Stimulated activated CD4-positive, alpha-beta T cell treated with anti-CD3 and anti-CD28 coated beads, Interleukin-2, amount 100 ng/mL, for 4 hours (primary cell): ENCODE measurements at regions not wholly inside any gene's neighbourhood (a gene's known extent, or its start where the extent isn't known, plus 50 kb on each side); places are given as distances from the start of the nearest gene placed in this dataset.

ENCODE experiments used
- DNase-seq: peaks from one replicate; pipeline ENCODE4 v3.0.0-alpha.2; 2020; ENCODE audit warnings: low read depth

DNA sequence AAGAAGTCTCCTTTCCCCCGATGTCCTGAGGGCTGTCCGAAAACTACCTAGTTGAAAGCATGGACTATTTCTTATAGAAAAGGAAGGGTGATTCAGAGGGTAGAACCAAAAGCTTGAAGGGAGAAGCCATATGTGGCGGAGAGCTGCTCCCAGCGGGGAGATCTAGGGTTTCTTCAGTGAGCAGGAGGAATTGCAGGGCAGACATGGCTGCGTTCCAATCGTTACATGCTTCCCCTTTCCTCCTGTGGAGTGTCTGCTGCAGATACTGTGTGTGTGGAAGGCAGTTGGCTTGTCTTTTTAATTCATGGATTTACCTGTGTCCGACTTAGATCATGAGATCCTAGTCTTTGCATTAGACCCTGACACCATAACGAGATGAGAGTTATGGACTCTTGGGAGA is 799.5 kb downstream of the QKI start:
- DNase-seq, result no peak

DNA sequence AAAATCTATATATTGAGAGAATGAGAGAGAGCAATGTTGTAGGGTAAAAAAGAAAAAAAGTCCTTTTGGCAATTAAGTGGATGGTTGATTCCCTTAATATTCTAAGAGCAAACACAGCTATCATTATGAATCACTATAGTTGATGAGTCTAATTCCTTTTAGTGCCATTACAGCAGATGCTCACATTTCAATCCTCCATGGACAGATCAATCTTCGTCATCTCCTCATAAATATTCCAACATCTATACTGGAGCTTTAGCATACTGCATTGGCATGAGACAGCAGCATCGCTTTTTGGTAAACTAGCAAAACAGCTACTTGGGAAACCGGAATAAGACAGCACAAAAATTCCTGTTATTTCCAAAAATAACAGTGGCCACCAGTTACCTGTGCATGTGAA is 796.7 kb downstream of the QKI start:
- no peak for DNase-seq

DNA sequence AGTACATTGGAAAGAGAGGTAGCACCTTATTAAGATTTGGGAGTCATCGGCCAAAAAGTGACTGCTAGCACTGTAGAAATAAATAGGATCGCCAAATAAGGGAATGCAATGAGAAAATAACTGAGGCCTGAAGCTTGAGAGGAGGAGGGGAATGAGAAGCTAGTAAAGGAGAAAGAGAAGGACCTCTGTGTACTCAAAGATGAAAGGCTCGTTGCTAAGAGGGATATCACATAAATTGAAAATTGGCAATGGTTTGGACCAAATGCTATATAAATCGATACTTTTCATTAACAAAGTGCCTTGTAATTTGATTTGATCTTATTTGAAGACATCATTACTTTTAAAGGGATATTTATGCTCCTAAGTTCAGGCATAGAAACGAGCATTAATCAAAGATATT is 796.3 kb downstream of the QKI start:
- DNase-seq, result no peak

DNA sequence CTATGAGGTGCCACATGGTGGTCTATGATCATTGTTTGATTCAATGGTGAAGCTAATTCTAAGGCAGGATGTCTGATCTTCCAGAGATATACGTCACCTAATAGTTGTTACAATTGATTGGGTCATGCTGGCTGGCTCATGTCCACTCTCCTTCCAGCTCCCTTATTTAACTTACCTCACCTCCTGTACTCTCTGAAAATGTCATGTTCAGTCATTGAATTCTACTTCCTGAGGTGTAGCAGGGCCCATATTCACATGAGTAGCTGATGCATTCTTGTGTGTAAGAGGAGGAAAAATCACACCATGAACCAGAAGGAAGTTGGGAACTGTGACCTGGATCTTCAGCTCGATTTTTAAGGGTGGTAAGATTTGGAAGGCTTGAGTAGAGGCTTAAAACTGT is 795.8 kb downstream of the QKI start:
- no peak for DNase-seq

DNA sequence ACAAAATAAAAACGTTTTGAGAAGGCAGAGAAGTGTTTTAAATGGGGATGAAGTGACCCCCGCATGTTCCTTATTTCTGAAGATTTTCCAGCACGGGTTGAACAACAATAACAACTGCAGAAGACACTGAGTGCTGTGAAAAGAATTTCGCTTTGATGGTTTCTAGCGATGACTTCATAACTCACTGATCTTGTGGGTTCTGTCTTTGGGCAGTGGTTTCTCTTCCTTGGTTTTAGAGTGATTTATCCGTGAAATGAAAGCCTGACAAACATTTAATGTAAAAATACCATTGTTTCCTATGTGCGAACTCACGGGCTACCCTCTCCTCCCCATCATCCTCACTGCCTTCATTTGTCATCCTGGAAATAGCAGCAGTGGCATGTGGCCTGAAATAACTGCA is 793.9 kb downstream of the QKI start:
- no peak for DNase-seq

DNA sequence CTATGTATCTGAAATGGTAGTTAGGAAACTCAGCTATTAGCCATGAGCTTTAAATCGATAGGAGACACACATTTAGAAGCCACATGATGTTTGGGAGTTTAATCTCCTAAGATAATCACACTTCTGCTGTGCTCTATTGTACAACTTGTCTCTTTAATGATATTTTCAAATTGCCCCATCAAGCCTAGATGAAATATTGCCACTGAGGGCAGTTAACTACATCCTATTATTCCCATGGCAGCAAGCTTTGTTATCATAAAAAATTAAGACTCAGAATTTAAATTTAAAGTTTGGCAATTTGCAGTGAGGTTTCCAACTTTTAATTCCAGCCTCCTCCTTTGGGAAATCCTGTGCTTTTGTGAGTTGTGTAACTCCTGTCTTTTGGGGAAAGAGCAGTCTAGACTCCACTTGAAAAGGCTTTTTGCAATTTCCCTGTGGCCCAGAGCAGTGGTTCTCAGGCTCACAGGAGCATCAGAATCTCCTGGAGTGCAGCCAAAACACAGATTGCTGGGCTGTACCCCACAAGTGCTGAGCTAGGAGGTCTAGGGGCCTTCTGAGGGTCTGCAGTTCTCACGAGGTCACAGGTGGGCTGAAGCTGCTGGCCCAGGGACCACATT is 792.4 kb downstream of the QKI start:
- no peak for DNase-seq

DNA sequence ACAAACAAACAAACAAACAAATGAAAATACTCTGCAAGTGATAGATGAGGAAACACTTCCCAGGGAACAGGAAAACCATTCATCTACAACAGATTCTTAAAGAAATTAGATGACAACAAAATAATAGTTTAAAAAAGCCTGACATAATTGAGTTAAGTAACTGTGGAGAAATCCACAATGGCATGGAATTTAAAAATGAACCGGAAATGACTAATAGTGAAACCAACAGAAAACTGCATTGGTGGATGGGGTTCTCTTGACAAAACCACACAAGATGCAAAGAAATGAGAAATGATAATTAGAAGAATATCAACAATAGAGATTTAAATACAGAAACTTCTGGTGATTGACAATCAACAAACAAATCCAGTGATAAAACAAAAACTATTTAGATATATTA is 785.6 kb downstream of the QKI start:
- no peak for DNase-seq

DNA sequence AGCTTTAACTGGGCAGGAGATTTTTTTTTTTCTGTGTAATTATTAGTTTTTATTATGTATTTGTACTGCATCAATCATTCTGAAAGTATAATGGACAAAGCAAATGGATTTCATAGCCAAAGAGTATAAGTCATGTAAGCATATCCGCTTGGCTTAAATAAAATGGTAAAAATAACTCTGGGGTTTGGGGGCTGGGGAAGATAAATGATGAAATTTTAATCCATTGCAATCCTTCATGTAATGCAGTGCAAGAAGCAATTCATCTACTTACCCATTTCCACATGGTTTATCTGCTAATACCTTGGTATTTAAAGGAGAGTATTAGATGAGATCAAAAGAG is 781.4 kb downstream of the QKI start:
- no peak for DNase-seq

DNA sequence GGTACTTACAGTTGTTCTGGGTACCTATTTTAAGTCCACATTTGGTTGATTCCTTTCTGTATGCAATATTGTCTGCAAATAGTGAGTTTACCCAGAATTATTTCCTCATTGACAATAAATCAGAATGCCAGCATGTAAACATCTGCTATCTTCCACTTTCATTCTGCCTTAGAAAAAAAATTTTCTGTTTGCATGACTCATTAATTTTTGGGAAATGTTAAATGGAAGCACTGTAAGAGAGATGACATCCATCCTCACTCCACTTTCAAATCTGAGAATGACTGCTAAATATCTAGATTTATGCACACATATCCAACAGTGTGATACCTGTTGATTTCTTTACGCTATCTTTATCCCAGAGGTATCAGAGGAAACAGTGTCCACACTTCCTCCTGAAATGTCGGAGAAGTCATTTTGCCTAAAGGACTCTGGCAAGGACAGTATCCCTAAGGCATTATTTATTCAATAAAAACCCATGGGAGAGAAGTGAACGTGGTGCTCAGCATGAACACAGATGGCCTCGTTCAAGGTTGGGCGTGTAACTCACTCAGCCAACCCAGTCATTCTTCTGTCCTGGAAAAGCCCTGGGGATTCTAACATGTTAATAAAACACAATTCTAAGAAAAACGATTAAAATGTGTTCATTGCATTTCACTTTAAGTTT is 780.9 kb downstream of the QKI start:
- DNase-seq, result no peak

DNA sequence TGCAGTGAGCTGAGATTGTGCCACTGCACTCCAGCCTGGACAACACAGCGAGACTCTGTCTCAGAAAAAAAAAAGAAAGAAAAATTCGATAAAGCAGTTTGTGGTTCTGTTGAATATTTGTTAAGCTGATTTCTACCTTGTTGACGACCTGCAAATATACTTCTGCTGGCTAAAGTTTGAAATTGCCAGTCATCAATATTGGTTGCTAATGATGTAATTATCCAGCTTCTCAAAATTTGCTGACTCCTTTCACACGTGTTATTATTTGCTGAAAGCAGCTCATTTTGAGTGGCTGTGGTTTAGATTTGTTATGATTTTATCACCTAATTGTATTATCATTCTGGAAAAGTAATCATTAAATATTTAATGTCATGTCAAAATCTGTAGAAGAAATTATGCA is 774.3 kb downstream of the QKI start:
- no peak for DNase-seq

DNA sequence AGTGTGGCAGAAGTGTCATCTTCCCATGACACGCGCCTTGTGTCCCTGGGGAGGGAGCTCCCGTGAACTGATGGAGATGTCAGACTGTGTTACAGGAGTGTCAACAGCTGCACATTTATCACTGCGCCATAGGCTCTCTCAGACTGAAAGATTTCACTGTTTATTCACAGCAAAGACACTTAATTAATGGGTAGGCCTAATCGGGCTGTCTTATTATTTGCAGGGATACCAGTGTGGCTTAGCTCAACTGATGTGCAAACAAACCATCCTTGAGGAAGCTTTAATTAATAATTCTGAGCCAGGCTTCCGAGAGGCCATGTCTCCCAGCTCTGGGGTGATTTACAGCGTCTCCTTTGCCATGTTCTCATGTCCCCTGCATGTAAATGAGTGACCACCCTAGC is 771.0 kb downstream of the QKI start:
- no peak for DNase-seq

DNA sequence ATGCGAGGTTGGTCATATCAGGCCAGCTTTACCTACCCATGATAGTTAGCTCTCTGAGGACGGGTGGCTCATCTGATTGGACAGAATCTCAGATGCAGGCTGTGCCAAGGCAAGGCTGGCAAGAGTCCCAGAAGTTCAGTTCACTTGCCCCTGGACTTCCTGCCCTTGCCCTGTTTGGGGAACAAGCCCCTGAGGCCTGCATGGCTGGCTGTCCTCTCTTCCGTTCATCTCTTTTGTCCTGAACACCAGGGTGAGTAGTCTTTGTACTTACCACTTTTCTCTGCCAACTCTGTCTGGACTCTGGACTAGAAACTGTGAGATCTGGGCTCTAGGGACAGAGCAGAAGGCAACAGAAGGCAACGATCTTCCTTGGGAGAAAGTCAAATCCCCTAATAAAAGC is 769.9 kb downstream of the QKI start:
- DNase-seq, result no peak

DNA sequence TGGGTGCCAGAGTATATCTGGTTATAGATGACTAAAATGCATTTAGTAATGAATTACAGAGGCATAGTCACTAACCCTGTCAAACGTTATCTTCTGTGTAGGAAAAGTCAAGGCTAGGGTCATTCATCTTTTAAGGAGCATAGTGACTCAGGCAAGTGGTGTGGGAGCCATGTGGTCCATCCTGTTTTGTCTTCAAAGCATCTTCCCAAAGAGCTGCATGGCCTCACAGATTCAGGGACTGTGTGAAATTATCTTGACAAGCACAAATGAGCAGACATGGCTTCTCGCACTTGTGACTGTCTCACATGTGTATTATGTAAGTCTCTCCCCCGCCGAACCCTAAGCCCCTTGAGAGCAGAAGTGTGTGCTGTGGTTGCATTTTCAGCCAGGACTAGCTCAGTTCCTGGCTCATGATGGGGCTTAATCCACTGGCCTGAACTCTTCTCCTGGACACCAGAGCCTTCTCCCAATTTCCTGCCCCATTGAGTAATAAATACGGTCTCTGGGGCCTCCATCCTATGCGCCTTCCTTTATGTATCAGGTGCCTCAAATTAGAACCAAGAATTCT is 769.1 kb downstream of the QKI start:
- DNase-seq, result no peak

DNA sequence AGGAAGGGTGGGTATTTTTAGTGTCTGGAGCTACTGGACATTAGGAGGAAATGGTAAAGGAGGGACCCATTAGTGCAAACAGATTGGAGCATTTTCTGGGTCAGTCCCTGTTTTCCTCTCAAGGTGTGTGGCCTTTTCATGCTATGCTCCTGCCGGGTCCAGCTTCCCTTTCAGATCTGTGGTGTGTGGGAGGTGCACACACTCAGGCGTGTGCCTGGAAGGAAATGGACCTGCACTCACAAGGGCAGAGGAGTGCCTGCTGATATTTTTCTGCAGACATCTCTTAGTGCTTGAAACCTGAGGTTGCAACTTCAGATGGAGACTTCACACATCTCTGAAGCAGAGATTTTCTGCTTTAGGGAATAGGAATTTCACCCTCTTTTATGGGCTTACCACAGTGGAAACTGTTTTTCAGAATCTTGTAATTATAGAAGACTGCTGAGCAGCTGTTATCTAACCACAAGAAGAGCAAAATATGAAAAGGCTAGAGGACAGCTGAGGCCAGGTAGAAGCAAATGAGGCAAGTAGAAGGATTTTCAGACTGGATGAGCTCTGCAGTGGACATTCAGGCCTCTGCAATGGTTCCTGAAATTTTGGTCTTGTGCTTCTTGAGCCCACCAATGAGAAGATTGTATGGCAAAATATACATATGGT is 764.3 kb downstream of the QKI start:
- no peak for DNase-seq

DNA sequence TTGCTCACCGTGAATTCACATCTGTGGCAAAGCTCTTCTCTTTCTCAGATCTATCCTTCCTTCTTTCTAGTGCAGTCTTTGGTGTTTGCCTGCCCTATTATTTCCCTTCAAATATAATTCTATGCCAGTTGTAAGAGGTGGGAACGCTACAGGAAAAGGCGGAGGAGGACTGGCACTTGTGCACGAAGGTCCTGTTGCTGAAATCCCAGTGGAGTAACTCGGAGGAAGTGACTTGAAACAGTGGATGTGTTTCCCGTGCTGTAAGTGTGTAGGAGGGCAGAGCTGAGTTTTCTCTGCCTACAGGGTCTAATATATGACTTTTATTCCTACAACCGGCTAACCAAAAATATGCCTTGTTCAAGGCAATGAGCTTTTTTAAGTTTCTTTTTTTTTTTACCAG is 754.8 kb downstream of the QKI start:
- no peak for DNase-seq

DNA sequence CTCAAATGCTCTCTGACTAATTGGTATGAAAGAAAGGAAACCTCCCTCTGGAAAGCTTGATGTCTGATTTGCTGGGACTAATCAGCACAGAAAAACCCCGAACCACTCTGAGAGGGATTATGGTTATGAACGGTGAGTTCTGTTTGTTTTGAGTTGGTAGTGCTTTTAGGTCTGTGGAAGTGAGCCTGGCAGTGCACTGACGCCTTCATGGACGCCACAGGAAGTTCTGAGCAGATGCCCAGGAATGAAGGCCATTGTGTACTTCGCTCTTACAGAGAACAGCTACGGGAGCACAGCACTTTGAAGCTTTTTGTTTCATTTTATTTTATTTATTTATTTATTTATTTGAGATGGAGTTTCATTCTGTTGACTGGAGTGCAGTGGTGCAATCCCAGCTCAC is 754.1 kb downstream of the QKI start:
- DNase-seq, result no peak

DNA sequence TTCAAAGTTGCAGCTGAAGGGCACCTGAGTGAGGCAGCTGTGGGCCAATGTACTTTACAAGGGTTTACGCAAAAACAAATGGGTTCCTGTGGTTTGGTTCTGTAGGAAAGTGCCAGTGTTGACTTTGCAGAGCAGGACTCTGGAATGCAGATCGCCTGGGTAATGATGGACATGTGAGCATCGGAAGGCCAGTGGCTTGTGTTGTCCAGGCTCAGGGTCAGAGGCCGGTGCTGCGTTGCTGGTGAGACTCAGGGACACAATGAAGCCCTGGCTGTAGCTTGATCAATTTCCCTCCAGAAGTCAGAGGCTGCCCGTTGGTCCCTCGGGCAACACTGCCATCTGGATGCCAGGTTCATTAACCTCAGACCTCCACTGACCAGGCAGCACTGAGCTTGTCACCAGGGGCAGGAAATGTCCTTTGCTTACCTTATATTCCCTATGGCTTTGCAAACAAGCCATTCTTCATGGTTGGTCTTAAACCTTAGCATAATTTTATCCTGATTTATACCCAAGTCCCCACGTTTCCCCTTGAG is 753.4 kb downstream of the QKI start:
- no peak for DNase-seq

DNA sequence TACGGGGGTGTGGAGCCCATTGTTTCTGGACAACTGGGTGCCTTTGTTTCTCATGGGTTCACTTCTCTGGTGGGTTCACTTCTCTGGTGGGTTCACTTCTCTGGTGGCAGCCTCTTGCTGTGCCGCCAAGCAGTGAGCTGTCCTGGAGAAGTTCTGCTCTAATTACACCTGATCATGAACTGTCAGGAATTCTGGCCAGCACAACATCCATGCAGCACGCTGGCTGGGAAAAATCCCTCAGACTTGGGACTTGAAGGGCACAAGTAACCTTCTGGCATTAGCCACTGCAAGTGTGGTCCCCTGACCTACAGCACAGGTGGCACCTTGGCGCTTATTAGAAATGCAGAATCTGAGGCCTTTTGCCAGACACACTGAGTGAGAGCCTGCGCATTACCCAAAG is 752.5 kb downstream of the QKI start:
- no peak for DNase-seq

DNA sequence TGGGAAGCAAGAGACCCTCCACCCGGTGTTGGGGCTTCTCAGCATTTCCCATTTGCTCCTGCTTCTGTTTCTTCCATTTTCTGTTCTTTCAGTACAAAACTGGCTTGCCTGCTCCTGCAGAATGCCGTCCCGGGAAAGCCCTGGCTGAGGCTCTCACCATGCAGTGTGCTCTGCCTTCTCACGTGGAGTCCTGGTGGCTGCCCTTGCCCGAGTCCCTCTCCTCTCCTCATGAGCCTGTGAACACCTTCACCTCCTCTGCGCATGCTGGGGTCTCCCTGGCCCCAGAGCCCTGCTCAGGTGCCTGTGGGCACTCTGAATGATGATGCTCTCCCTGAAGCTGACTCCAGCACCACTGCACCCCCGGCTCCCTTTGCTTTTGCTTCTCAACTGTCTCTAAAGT is 752.0 kb downstream of the QKI start:
- DNase-seq, result no peak

DNA sequence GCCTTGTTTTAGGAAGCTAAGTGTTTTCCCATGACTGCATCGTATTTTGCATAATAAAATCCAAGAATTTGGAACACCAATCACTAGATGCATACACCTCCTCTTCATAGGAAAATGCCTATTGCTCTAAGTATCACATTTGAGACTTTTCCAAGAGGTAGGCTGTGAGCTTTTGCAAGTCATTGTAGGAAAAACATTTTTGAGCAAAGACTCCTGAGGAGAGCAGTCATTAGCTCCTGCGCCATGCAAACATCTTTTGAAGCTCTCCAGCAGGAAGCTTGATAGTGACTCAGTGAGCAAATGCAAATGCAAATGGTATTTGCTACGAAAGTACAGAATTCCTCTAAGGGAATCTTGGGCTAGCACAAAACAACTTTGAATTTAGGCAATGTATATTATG is 750.4 kb downstream of the QKI start:
- no peak for DNase-seq

DNA sequence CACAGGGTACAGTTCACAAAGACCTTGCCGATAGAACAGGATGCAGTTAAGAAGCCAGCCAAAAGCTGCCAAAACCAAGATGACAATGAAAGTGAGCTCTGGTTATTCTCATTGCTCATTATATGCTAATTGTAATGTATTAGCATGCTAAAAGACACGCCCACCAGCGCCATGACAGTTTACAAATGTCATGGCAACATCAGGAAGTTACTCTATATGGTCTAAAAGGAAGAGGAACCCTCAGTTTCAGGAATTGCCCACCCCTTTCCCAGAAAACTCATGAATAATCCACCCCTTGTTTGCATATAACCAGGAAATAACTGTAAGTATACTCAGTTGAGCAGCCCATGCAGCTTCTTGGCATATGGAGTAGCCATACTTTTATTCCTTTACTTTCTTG is 748.7 kb downstream of the QKI start:
- no peak for DNase-seq

DNA sequence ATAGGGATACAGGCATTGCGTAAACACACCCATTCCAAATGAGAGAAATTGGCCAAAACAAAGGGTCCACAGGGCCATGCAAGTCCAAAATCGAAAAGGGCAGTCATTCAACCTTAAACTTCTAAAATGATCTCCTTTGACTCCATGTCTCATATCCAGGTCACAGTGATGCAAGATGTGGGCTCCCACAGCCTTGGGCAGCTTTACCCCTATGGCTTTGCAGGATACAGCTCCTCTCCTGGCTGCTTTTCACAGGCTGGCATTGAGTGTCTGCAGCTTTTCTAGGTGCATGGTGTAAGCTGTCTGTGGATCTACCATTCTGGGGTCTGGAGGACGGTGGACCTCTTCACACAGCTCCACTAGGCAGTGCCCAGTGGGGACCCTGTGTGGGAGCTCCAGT is 744.5 kb downstream of the QKI start:
- DNase-seq, result no peak

DNA sequence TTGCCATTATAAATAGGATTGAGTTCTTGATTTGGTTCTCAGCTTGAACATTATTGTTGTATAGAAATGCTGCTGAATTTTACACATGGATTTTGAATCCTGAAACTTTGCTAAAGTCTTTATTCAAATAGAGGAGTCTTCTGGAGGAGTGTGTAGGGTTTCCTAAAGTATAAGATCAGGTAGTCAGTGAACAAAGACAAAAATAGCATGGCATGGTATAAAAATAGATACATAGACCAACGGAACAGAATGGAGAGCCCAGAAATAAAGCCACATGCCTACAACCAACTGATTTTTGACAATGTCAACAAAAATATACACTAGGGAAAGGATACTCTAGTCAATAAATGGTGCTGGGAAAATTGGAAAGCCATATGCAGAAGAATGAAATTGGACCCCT is 740.1 kb downstream of the QKI start:
- no peak for DNase-seq

DNA sequence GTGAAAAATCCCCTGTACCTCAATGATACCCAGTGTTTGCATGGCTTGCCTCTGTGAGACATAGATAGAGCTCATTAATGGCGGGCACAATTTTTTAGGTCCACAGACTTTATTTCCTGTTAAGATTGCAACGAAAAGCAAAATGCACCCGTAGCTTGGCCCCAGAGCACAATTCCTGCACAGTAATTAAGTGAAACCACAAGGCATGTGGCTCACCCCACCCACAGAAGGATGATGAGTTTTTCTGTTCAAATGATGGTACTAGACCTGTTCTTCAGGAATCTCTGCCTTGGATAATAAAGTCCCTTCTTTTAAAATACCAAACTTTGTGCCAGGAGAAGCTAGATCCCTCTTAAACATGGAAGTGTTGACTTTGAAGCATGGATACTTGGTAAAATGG is 738.1 kb downstream of the QKI start:
- no peak for DNase-seq
